HCT116 (cell line): ENCODE measurements at regions not wholly inside any gene's neighbourhood (a gene's known extent, or its start where the extent isn't known, plus 50 kb on each side); places are given as distances from the start of the nearest gene placed in this dataset.
"Not testable (repeated sequence)": the region's sequence is repeated elsewhere in the genome, so short reads cannot be mapped to it uniquely, and the experiment has no call there.

ENCODE experiments used
- ATAC-seq: fragments of 200-7000 bp; cut with Tn5 transposase; 2 replicates; pipeline ENCODE4 v1.9.1; 2020; ENCODE audit warnings: mild to moderate bottlenecking, moderate library complexity
- BruUV-seq: library from RNA; stranded (reverse); fragments of 400-500 nt; replicated peaks from 2 replicates; lab custom pipeline; 2021; lab: Mats Ljungman, UMichigan
- CTCF ChIA-PET: fragments of 300-600 bp; sonication (Branson Sonifier 250); formaldehyde crosslinking; loops from one replicate; lab custom pipeline; 2021; ENCODE audit warnings: antibody characterized with exemption; lab: Charles Lee
- POLR2A ChIA-PET: fragments of 300-600, 350-600 bp; sonication (Branson Sonifier 250); formaldehyde crosslinking; loops from one replicate; lab custom pipeline; 2021; ENCODE audit warnings: antibody characterized with exemption; lab: Charles Lee
- RAD21 ChIA-PET, 2 experiments: fragments of 300-600 bp; sonication (Branson Sonifier 250); formaldehyde crosslinking; loops; one replicate each; lab custom pipeline; 2023; ENCODE audit warnings: low total read pairs in 2 of 2; ENCODE audit not compliant: uncharacterized antibody in 2 of 2, unreplicated experiment in 2 of 2, low non-redundant PET in 1 of 2; lab: Charles Lee
- DNase-seq: peaks from one replicate; pipeline ENCODE4 v3.0.0-alpha.2; 2010; ENCODE audit warnings: low read depth, low spot score
- H2AFZ ChIP-seq: fragments of 200-600 bp; shearing (Covaris generic), sonication (generic); 2 replicates; pipeline ENCODE4 v1.6.1; 2017; ENCODE audit warnings: low read depth, mixed run types, mixed read lengths, antibody characterized with exemption, low read length; ENCODE audit not compliant: poor library complexity, severe bottlenecking
- H3K27ac ChIP-seq: 2 replicates; pipeline ENCODE4 v1.5.1; 2012; ENCODE audit warnings: low read depth, low read length
- H3K27me3 ChIP-seq: fragments of 200-600 bp; sonication (generic); 2 replicates; pipeline ENCODE4 v1.6.1; 2016; ENCODE audit warnings: mixed run types, low read length, mixed read lengths; ENCODE audit not compliant: insufficient read depth
- H3K36me3 ChIP-seq, 2 experiments: fragments of 200-500 bp in 1 of 2; fragments of 200-600 bp in 1 of 2; sonication (Bioruptor generic) in 1 of 2; sonication (generic) in 1 of 2; 2 replicates each; pipeline versions ENCODE4 v1.5.1 to v1.6.1; 2014 to 2016; ENCODE audit warnings: low read length in 2 of 2, inconsistent platforms in 1 of 2, mixed read lengths in 1 of 2, mixed run types in 1 of 2; ENCODE audit not compliant: insufficient read depth in 2 of 2, control insufficient read depth in 1 of 2
- H3K4me1 ChIP-seq, 2 experiments: fragments of 200-600 bp in 1 of 2; sonication (generic) in 1 of 2; 2 replicates each; pipeline versions ENCODE4 v1.5.1 to v1.6.1; 2012 to 2017; ENCODE audit warnings: low read length in 2 of 2, inconsistent platforms in 1 of 2, mild to moderate bottlenecking in 1 of 2, mixed read lengths in 1 of 2, mixed run types in 1 of 2, moderate library complexity in 1 of 2; ENCODE audit not compliant: insufficient read depth in 2 of 2, control insufficient read depth in 1 of 2
- H3K4me2 ChIP-seq: fragments of 200-600 bp; sonication (generic); 2 replicates; pipeline ENCODE4 v1.6.1; 2017; ENCODE audit warnings: mixed run types, low read length, mixed read lengths
- H3K4me3 ChIP-seq, 2 experiments: fragments of 200-600 bp in 1 of 2; sonication (generic) in 1 of 2; replicated peaks in 1 of 2; 2 replicates each; pipeline ENCODE4 v1.5.1; 2011 to 2016; ENCODE audit warnings: low read length in 2 of 2, control low read depth in 1 of 2, low read depth in 1 of 2, mild to moderate bottlenecking in 1 of 2, mixed read lengths in 1 of 2, mixed run types in 1 of 2
- H3K79me2 ChIP-seq: fragments of 200-600 bp; sonication (generic); 2 replicates; pipeline ENCODE4 v1.6.1; 2017; ENCODE audit warnings: mild to moderate bottlenecking, mixed run types, low read length, moderate library complexity, mixed read lengths; ENCODE audit not compliant: insufficient read depth
- H3K9ac ChIP-seq: fragments of 200-600 bp; sonication (generic); 2 replicates; pipeline ENCODE4 v1.6.1; 2016; ENCODE audit warnings: low read length, mixed read lengths
- H3K9me2 ChIP-seq: fragments of 200-600 bp; sonication (generic), shearing (Covaris generic); 2 replicates; pipeline ENCODE4 v1.6.1; 2017; ENCODE audit warnings: mixed run types, mild to moderate bottlenecking, moderate library complexity; ENCODE audit not compliant: insufficient read depth
- H3K9me3 ChIP-seq, 2 experiments: fragments of 200-500 bp in 1 of 2; fragments of 200-600 bp in 1 of 2; sonication (Bioruptor generic) in 1 of 2; sonication (generic) in 1 of 2; 2 replicates each; pipeline ENCODE4 v1.6.1; 2014 to 2017; ENCODE audit warnings: low read length in 2 of 2, mixed read lengths in 2 of 2, inconsistent platforms in 1 of 2, low read depth in 1 of 2, mild to moderate bottlenecking in 1 of 2, mixed run types in 1 of 2, moderate library complexity in 1 of 2; ENCODE audit not compliant: control insufficient read depth in 1 of 2, insufficient read depth in 1 of 2
- H4K20me1 ChIP-seq: fragments of 200-600 bp; sonication (generic), shearing (Covaris generic); 2 replicates; pipeline ENCODE4 v1.6.1; 2017; ENCODE audit warnings: mixed run types, mild to moderate bottlenecking, moderate library complexity; ENCODE audit not compliant: insufficient read depth
- intact Hi-C: fragments of 100-400 bp; cut with micrococcal nuclease; formaldehyde crosslinking; loops from 2 replicates; pipeline ENCODE4 v1.10.0; 2022
- TF ChIP-seq, protein P1 (sequence below): IDR thresholded peaks from 2 replicates; pipeline ENCODE4 v1.6.1; 2011; ENCODE audit warnings: mild to moderate bottlenecking, low read length, moderate library complexity; ENCODE audit not compliant: insufficient replicate concordance; ENCODE audit errors: extremely low read depth
- TF ChIP-seq, protein P2 (sequence below): IDR thresholded peaks from 2 replicates; pipeline ENCODE4 v1.6.1; 2012; ENCODE audit warnings: low read depth

DNA sequence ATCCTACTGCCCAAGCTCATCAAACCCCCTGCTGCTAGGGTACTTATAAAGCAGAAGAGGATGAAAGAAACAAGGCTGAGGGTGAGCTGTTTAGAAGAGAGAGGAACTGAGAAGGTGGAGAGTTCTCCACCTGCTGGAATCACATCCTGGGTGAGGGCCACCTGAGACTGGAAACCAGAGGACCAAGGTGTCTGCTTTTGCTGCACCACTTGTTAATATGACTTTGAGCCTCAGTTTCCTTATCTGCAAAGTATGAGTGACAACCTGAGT is 203.2 kb upstream of the SSTR1 start:
- ChIA-PET RAD21 (interaction anchor here in 1 of 2 experiments (0.7 kb wide), 1 partner anchor 130 kb away, joined by 3 read pairs; no protein-coding TSS in a partner anchor), CTCF (no interaction called here), POLR2A (no interaction called here)
- Histone ChIP-seq H3K9ac (no peak overlapping the region), H4K20me1 (no peaks in the 10 kb centered on the region), H3K9me2 (no peaks in the 10 kb centered on the region), H3K4me2 (no peak overlapping the region), H2AFZ (no peak overlapping the region), H3K27me3 (no peaks in the 10 kb centered on the region), H3K4me3 (no peak overlapping the region), H3K4me1 (no peaks in the 10 kb centered on the region), H3K79me2 (no peaks in the 10 kb centered on the region), H3K27ac (no peak overlapping the region), H3K9me3 (no peaks in the 10 kb centered on the region), H3K36me3 (no peaks in the 10 kb centered on the region)
- intact Hi-C loops: no loop called here
- BruUV-seq: no TSS peak
- ATAC-seq (no peak), DNase-seq (no peak)
- TF ChIP-seq, protein P1, sequence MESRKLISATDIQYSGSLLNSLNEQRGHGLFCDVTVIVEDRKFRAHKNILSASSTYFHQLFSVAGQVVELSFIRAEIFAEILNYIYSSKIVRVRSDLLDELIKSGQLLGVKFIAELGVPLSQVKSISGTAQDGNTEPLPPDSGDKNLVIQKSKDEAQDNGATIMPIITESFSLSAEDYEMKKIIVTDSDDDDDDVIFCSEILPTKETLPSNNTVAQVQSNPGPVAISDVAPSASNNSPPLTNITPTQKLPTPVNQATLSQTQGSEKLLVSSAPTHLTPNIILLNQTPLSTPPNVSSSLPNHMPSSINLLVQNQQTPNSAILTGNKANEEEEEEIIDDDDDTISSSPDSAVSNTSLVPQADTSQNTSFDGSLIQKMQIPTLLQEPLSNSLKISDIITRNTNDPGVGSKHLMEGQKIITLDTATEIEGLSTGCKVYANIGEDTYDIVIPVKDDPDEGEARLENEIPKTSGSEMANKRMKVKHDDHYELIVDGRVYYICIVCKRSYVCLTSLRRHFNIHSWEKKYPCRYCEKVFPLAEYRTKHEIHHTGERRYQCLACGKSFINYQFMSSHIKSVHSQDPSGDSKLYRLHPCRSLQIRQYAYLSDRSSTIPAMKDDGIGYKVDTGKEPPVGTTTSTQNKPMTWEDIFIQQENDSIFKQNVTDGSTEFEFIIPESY: no peak
- TF ChIP-seq, protein P2, sequence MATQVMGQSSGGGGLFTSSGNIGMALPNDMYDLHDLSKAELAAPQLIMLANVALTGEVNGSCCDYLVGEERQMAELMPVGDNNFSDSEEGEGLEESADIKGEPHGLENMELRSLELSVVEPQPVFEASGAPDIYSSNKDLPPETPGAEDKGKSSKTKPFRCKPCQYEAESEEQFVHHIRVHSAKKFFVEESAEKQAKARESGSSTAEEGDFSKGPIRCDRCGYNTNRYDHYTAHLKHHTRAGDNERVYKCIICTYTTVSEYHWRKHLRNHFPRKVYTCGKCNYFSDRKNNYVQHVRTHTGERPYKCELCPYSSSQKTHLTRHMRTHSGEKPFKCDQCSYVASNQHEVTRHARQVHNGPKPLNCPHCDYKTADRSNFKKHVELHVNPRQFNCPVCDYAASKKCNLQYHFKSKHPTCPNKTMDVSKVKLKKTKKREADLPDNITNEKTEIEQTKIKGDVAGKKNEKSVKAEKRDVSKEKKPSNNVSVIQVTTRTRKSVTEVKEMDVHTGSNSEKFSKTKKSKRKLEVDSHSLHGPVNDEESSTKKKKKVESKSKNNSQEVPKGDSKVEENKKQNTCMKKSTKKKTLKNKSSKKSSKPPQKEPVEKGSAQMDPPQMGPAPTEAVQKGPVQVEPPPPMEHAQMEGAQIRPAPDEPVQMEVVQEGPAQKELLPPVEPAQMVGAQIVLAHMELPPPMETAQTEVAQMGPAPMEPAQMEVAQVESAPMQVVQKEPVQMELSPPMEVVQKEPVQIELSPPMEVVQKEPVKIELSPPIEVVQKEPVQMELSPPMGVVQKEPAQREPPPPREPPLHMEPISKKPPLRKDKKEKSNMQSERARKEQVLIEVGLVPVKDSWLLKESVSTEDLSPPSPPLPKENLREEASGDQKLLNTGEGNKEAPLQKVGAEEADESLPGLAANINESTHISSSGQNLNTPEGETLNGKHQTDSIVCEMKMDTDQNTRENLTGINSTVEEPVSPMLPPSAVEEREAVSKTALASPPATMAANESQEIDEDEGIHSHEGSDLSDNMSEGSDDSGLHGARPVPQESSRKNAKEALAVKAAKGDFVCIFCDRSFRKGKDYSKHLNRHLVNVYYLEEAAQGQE: no peak

DNA sequence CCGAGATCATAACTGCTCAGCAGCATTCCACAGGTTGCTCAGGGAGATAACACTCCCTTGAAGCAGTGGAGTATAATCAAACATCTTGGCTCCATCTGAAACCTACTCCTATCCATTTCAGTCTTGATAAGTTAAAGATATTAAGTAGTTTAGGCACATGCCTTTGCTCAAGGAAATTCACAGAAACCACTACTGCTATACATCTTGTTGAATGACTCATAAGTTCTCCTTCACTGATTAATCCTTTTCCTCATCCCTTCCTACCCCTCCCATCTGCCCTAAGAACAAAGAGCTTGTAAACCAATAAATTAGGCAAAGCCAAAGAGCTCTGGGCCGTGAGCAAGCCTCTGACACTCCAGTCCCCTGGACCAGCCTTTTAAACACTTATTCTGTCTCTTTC is 196.5 kb upstream of the SSTR1 start:
- H3K36me3 ChIP-seq, H3K9me3 ChIP-seq, H3K4me1 ChIP-seq, H3K27me3 ChIP-seq, RAD21 ChIA-PET, H3K79me2 ChIP-seq, H3K27ac ChIP-seq, H3K9ac ChIP-seq, intact Hi-C loops, DNase-seq, H2AFZ ChIP-seq, H3K9me2 ChIP-seq, H3K4me3 ChIP-seq, POLR2A ChIA-PET, ATAC-seq, H3K4me2 ChIP-seq, H4K20me1 ChIP-seq, BruUV-seq, CTCF ChIA-PET: not testable (repeated sequence)
